Body of pancreas (tissue), 4 donors: ENCODE measurements at regions not wholly inside any gene's neighbourhood (a gene's known extent, or its start where the extent isn't known, plus 50 kb on each side); places are given as distances from the start of the nearest gene placed in this dataset.

Experiments used
- ATAC-seq: fragments of 150-250 bp; one replicate; pipeline ENCODE4 v1.9.1; 2016
- DNase-seq, 4 donors: peaks; one replicate each; pipeline ENCODE4 v3.0.0-alpha.2; 2019
- H3K27ac ChIP-seq, 4 donors: fragments of 200-600 bp; sonication (generic); 1 replicate in 3 of 4; 2 replicates in 1 of 4; pipeline versions ENCODE4 v1.5.1 to v1.6.1; 2016 to 2019; ENCODE audit warnings: mild to moderate bottlenecking in 1 of 4, mixed read lengths in 1 of 4, moderate library complexity in 1 of 4
- H3K27me3 ChIP-seq, 2 donors: fragments of 200-600 bp; sonication (generic); one replicate each; pipeline ENCODE4 v1.6.0; 2016; ENCODE audit warnings: mild to moderate bottlenecking in 1 of 2
- H3K36me3 ChIP-seq, 2 donors: fragments of 200-600 bp; sonication (generic); replicated peaks in 1 of 2; 2 replicates each; pipeline ENCODE4 v1.5.1; 2016; ENCODE audit warnings: low read depth in 2 of 2; ENCODE audit not compliant: insufficient read depth in 1 of 2
- H3K4me1 ChIP-seq: fragments of 200-600 bp; sonication (generic); one replicate; pipeline ENCODE4 v1.6.0; 2016
- H3K4me3 ChIP-seq, 2 donors: fragments of 200-600 bp; sonication (generic); 1 replicate in 1 of 2; 2 replicates in 1 of 2; pipeline ENCODE4 v1.5.1; 2016 to 2019
- H3K9me3 ChIP-seq, 3 donors: fragments of 200-600 bp; sonication (generic); 1 replicate in 2 of 3; 2 replicates in 1 of 3; pipeline ENCODE4 v1.5.1; 2016
- POLR2A ChIP-seq, 3 donors: fragments of 450-650 bp; IDR thresholded peaks; one replicate each; pipeline ENCODE4 v1.6.1; 2016; ENCODE audit warnings: antibody characterized with exemption in 3 of 3, mild to moderate bottlenecking in 2 of 3
- WGBS, 2 donors: methylation state at CpG; one replicate each; pipeline ENCODE4 v1.1.5; 2017; 5-methylcytosine and 5-hydroxymethylcytosine counted together
- intact Hi-C: fragments of 100-400 bp; cut with DNase I; formaldehyde crosslinking; loops from one replicate; pipeline ENCODE4 v1.15.1; 2023
- TF ChIP-seq, protein P1 (sequence below), 7 experiments: fragments of 450-650 bp in 4 of 7; fragments of 200-600 bp in 3 of 7; sonication (generic) in 3 of 7; IDR thresholded peaks; one replicate each; pipeline ENCODE4 v1.5.1; 2016 to 2019; ENCODE audit warnings: antibody characterized with exemption in 7 of 7

DNA sequence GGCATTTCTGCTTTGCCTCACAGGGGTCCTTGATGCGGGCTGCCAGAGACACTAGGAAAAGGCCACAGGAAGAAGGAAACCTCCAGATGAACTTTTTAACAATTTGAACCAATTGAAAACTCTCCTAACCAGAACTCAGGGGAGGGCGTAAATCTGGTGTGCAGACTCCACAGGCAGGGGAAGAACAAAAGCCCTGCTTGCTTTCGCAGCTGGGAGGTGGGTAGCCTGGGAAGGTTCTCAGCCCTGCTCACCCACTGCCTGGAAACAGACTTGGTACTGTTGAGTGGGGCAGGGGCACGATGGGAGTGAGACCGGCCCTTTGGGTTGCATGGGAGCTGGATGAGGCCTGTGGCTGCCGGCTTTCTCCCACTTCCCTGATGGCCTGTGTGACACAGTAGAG is 237.8 kb upstream of the TLE4 start:
- no peak for DNase-seq
- Histone ChIP-seq H3K27me3 (no peaks in the 10 kb centered on the region), H3K4me1 (no peaks in the 10 kb centered on the region), H3K4me3 (no peak overlapping the region), H3K9me3 (peaks cover 0 to 12% (median 0%) of the 10 kb centered on the region in 3 donors), H3K27ac (no peak overlapping the region), H3K36me3 (no peaks in the 10 kb centered on the region)
- ATAC-seq, result no peak
- 91% methylated on average over 6 of the region's 6 CpGs for WGBS, 2 donors
- no peak for TF ChIP-seq POLR2A (IDR thresholded peaks at IDR 0.05)
- TF ChIP-seq, protein P1, sequence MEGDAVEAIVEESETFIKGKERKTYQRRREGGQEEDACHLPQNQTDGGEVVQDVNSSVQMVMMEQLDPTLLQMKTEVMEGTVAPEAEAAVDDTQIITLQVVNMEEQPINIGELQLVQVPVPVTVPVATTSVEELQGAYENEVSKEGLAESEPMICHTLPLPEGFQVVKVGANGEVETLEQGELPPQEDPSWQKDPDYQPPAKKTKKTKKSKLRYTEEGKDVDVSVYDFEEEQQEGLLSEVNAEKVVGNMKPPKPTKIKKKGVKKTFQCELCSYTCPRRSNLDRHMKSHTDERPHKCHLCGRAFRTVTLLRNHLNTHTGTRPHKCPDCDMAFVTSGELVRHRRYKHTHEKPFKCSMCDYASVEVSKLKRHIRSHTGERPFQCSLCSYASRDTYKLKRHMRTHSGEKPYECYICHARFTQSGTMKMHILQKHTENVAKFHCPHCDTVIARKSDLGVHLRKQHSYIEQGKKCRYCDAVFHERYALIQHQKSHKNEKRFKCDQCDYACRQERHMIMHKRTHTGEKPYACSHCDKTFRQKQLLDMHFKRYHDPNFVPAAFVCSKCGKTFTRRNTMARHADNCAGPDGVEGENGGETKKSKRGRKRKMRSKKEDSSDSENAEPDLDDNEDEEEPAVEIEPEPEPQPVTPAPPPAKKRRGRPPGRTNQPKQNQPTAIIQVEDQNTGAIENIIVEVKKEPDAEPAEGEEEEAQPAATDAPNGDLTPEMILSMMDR (IDR thresholded peaks at IDR 0.05), result no peak
- intact Hi-C loops, result no loop called here

DNA sequence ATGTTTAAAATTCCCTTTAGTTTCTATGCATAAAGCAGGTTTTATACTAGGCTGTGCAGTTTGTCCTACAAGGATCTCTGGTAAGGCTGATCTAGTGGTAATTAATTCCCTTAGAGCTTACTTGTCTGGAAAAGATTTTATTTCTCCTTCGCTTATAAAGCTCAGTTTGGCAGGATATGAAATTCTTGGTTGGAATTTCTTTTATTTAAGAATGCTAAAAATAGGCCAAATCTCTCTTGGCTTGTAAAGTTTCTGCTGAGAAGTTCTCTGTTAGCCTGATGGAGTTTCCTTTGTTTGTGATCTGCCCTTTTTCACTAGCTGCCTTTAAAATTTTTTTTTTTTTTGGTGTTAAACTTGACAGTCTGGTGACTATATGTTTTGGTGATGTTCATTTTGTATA is 237.1 kb upstream of the TLE4 start:
- peaks cover 0 to 12% (median 0%) of the 10 kb centered on the region in 3 donors for H3K9me3 ChIP-seq
- H3K4me1 ChIP-seq, result no peaks in the 10 kb centered on the region
- H3K27me3 ChIP-seq, result no peaks in the 10 kb centered on the region
- intact Hi-C loops, result no loop called here
- 82 to 95% methylated on average over 1 of the region's 1 CpG for WGBS, 2 donors
- no peaks in the 10 kb centered on the region for H3K36me3 ChIP-seq
- TF ChIP-seq POLR2A (IDR thresholded peaks at IDR 0.05), result no peak
- TF ChIP-seq, protein P1 (IDR thresholded peaks at IDR 0.05), result no peak
- no peak for ATAC-seq
- H3K27ac ChIP-seq, result no peak overlapping the region
- H3K4me3 ChIP-seq, result no peak overlapping the region
- DNase-seq, result no peak

DNA sequence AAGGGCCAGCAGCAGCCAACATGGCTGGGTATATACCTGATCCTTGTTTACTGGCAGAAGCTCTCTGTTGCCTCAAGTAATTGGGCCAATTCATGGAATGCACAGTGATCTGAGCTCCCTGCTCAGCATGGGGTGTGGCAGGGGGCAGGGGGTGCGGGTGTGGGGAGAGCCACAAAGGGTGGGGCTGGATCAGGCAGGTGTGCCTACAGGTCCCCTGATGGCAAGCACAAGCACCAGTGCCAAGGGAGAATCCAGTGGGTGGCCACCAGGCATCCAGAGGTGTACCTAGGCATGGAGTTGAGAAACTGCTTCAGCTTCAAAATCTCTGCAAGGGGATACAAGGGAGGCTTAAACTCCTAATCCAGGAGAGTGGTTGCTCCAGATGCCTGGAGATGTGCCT is 235.8 kb upstream of the TLE4 start:
- intact Hi-C loops, result no loop called here
- Histone ChIP-seq H3K4me3 (no peak overlapping the region), H3K36me3 (no peaks in the 10 kb centered on the region), H3K27me3 (no peaks in the 10 kb centered on the region), H3K9me3 (peaks cover 0 to 12% (median 0%) of the 10 kb centered on the region in 3 donors), H3K27ac (no peak overlapping the region), H3K4me1 (no peaks in the 10 kb centered on the region)
- WGBS, 2 donors, result 71 to 80% methylated on average over 1 of the region's 1 CpG
- no peak for DNase-seq
- no peak for ATAC-seq
- TF ChIP-seq POLR2A (IDR thresholded peaks at IDR 0.05), result no peak
- TF ChIP-seq, protein P1 (IDR thresholded peaks at IDR 0.05), result no peak

DNA sequence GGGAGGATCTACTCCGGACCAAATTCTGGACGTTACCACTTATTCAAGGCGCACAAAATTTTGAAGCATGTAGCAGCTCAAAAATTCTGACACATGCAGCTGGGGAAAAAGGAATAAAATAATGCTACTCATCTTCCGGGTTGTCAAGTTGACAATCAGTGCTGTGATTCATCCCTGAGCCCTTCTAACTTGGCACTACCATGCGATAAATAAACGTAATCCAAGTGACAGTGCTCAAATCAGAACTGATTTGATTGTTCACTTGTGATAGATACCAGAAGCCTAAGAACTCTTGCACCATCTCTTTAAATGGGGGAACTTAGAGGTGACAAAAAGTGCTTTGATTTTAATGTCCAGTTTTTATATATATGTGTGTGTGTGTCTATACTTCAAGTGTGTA is 230.2 kb upstream of the TLE4 start:
- WGBS, 2 donors, result 81 to 89% methylated on average over 6 of the region's 6 CpGs
- H3K27me3 ChIP-seq, result no peaks in the 10 kb centered on the region
- no peak for TF ChIP-seq POLR2A (IDR thresholded peaks at IDR 0.05)
- TF ChIP-seq, protein P1 (IDR thresholded peaks at IDR 0.05), result no peak
- peaks cover 0 to 4% (median 0%) of the 10 kb centered on the region in 3 donors for H3K9me3 ChIP-seq
- DNase-seq (no peak), ATAC-seq (no peak)
- H3K27ac ChIP-seq, result no peak overlapping the region
- no peak overlapping the region for H3K4me3 ChIP-seq
- H3K36me3 ChIP-seq, result no peaks in the 10 kb centered on the region
- no peaks in the 10 kb centered on the region for H3K4me1 ChIP-seq
- intact Hi-C loops, result no loop called here

DNA sequence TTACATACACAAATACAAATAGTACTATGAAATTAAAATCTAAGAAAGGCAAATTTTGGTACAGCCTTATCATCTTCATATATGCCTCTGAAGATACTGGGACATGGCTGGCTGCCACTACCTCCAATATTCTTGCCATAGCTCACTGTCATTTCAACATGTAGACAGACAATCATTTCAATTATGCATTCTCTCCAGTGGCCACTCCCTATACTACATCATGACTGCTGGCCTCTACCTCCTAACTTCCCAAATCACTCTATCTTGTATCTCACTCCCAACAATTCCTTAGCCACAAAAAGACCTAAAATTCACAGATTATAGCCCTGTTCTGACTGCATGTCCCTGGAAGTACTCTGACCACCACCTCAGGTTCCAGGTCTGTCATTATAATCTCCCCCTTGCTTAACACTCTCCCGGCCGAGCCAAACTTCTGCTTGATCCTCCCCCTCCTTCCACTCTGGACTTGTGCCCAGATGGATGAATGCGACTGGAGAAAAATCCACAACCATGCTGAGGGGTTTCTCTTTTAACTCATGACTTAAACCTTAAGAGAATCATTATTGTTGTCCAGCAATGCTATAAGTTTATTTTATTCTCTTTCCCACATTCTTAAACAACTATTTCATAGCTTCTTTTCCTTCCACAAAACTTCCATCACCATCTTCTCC is 225.3 kb upstream of the TLE4 start:
- intact Hi-C loops, result no loop called here
- 20 to 28% methylated on average over 3 of the region's 3 CpGs for WGBS, 2 donors
- Histone ChIP-seq H3K27ac (no peak overlapping the region), H3K4me3 (no peak overlapping the region), H3K9me3 (no peaks in the 10 kb centered on the region), H3K27me3 (no peaks in the 10 kb centered on the region), H3K36me3 (no peaks in the 10 kb centered on the region), H3K4me1 (no peaks in the 10 kb centered on the region)
- no peak for ATAC-seq
- DNase-seq, result no peak
- no peak for TF ChIP-seq POLR2A (IDR thresholded peaks at IDR 0.05)
- TF ChIP-seq, protein P1 (IDR thresholded peaks at IDR 0.05), result no peak
